BLaER1 (cell line): ENCODE measurements at regions not wholly inside any gene's neighbourhood (a gene's known extent, or its start where the extent isn't known, plus 50 kb on each side); places are given as distances from the start of the nearest gene placed in this dataset.

Source experiments
- H3K27ac ChIP-seq: shearing (Covaris generic); formaldehyde crosslinking; 2 replicates; pipeline ENCODE4 v1.8.1; 2022
- H3K27me3 ChIP-seq: shearing (Covaris generic); formaldehyde crosslinking; 2 replicates; pipeline ENCODE4 v1.8.1; 2022
- H3K36me3 ChIP-seq: shearing (Covaris generic); formaldehyde crosslinking; 2 replicates; pipeline ENCODE4 v1.8.1; 2022
- H3K4me1 ChIP-seq: shearing (Covaris generic); formaldehyde crosslinking; 2 replicates; pipeline ENCODE4 v1.8.1; 2022
- H3K4me2 ChIP-seq: shearing (Covaris generic); formaldehyde crosslinking; 2 replicates; pipeline ENCODE4 v1.8.1; 2022
- H3K4me3 ChIP-seq: shearing (Covaris generic); formaldehyde crosslinking; 2 replicates; pipeline ENCODE4 v1.8.1; 2022
- H3K9ac ChIP-seq: shearing (Covaris generic); formaldehyde crosslinking; 2 replicates; pipeline ENCODE4 v1.8.1; 2022
- H3K9me3 ChIP-seq: shearing (Covaris generic); formaldehyde crosslinking; 2 replicates; pipeline ENCODE4 v1.8.1; 2022
- H4K20me1 ChIP-seq: shearing (Covaris generic); formaldehyde crosslinking; 2 replicates; pipeline ENCODE4 v1.8.1; 2022
- Cebpa-rat ChIP-seq: shearing (Covaris generic); IDR thresholded peaks from 2 replicates; pipeline ENCODE4 v1.8.1; 2022

GRCh38 chr10:78765726-78766335 is 302.9 kb upstream of the ZMIZ1 start:
- Histone ChIP-seq H3K4me2 (no peak overlapping the region), H3K9me3 (no peaks in the 10 kb centered on the region), H3K4me1 (0 out of 2 replicates have a peak, but pooled peaks cover 5% of the 10 kb centered on the region), H3K36me3 (no peaks in the 10 kb centered on the region), H3K4me3 (no peak overlapping the region), H4K20me1 (no peaks in the 10 kb centered on the region), H3K9ac (no peak overlapping the region), H3K27me3 (no peaks in the 10 kb centered on the region), H3K27ac (no peak overlapping the region)
- TF ChIP-seq Cebpa-rat, result no peak

- Histone ChIP-seq H3K36me3 (no peaks in the 10 kb centered on the region), H3K4me2 (no peak overlapping the region), H4K20me1 (no peaks in the 10 kb centered on the region), H3K4me3 (no peak overlapping the region), H3K9me3 (no peaks in the 10 kb centered on the region), H3K4me1 (0 out of 2 replicates have a peak, but pooled peaks cover 5% of the 10 kb centered on the region), H3K27ac (no peak overlapping the region), H3K9ac (no peak overlapping the region), H3K27me3 (no peaks in the 10 kb centered on the region)
- no peak for TF ChIP-seq Cebpa-rat
These were observed 302.2 kb upstream of the ZMIZ1 start for GRCh38 chr10:78766603-78767002.

- Histone ChIP-seq H3K4me1 (0 out of 2 replicates have a peak, but pooled peaks cover 5% of the 10 kb centered on the region), H3K4me2 (no peak overlapping the region), H3K27me3 (no peaks in the 10 kb centered on the region), H4K20me1 (no peaks in the 10 kb centered on the region), H3K27ac (no peak overlapping the region), H3K36me3 (no peaks in the 10 kb centered on the region), H3K9ac (no peak overlapping the region), H3K4me3 (no peak overlapping the region), H3K9me3 (no peaks in the 10 kb centered on the region)
- TF ChIP-seq Cebpa-rat, result no peak
These were observed 300.5 kb upstream of the ZMIZ1 start for GRCh38 chr10:78768041-78768835.

GRCh38 chr10:78768876-78769275 is 299.9 kb upstream of the ZMIZ1 start:
- Histone ChIP-seq H3K9ac (no peak overlapping the region), H3K36me3 (no peaks in the 10 kb centered on the region), H3K4me2 (no peak overlapping the region), H3K27ac (no peak overlapping the region), H3K9me3 (no peaks in the 10 kb centered on the region), H4K20me1 (no peaks in the 10 kb centered on the region), H3K27me3 (no peaks in the 10 kb centered on the region), H3K4me1 (0 out of 2 replicates have a peak, but pooled peaks cover 5% of the 10 kb centered on the region), H3K4me3 (no peak overlapping the region)
- TF ChIP-seq Cebpa-rat, result no peak

- no peaks in the 10 kb centered on the region for H3K27me3 ChIP-seq
- no peaks in the 10 kb centered on the region for H3K9me3 ChIP-seq
- no peaks in the 10 kb centered on the region for H3K36me3 ChIP-seq
- no peak overlapping the region for H3K4me3 ChIP-seq
- H4K20me1 ChIP-seq, result no peaks in the 10 kb centered on the region
- no peak for TF ChIP-seq Cebpa-rat
- H3K9ac ChIP-seq, result no peak overlapping the region
- H3K4me2 ChIP-seq, result no peak overlapping the region
- no peak overlapping the region for H3K27ac ChIP-seq
- H3K4me1 ChIP-seq, result 0 out of 2 replicates have a peak, but pooled peaks cover 2% of the 10 kb centered on the region
These were observed 299.2 kb upstream of the ZMIZ1 start for GRCh38 chr10:78769526-78769925.

- no peak overlapping the region for H3K4me3 ChIP-seq
- no peaks in the 10 kb centered on the region for H3K4me1 ChIP-seq
- H4K20me1 ChIP-seq, result no peaks in the 10 kb centered on the region
- H3K27ac ChIP-seq, result no peak overlapping the region
- TF ChIP-seq Cebpa-rat, result no peak
- H3K27me3 ChIP-seq, result no peaks in the 10 kb centered on the region
- no peaks in the 10 kb centered on the region for H3K36me3 ChIP-seq
- no peaks in the 10 kb centered on the region for H3K9me3 ChIP-seq
- no peak overlapping the region for H3K9ac ChIP-seq
- no peak overlapping the region for H3K4me2 ChIP-seq
These were observed 298.3 kb upstream of the ZMIZ1 start for GRCh38 chr10:78770167-78771090.

GRCh38 chr10:78771260-78771659 is 297.5 kb upstream of the ZMIZ1 start:
- Histone ChIP-seq H3K4me3 (no peak overlapping the region), H3K4me2 (no peak overlapping the region), H3K36me3 (no peaks in the 10 kb centered on the region), H3K4me1 (no peaks in the 10 kb centered on the region), H4K20me1 (no peaks in the 10 kb centered on the region), H3K27me3 (no peaks in the 10 kb centered on the region), H3K9ac (no peak overlapping the region), H3K9me3 (no peaks in the 10 kb centered on the region), H3K27ac (no peak overlapping the region)
- TF ChIP-seq Cebpa-rat, result no peak

GRCh38 chr10:78771808-78772455 is 296.8 kb upstream of the ZMIZ1 start:
- H3K27ac ChIP-seq, result no peak overlapping the region
- H4K20me1 ChIP-seq, result no peaks in the 10 kb centered on the region
- no peaks in the 10 kb centered on the region for H3K36me3 ChIP-seq
- H3K27me3 ChIP-seq, result no peaks in the 10 kb centered on the region
- no peak for TF ChIP-seq Cebpa-rat
- H3K9ac ChIP-seq, result no peak overlapping the region
- no peak overlapping the region for H3K4me3 ChIP-seq
- H3K9me3 ChIP-seq, result no peaks in the 10 kb centered on the region
- H3K4me1 ChIP-seq, result no peaks in the 10 kb centered on the region
- H3K4me2 ChIP-seq, result no peak overlapping the region

- no peaks in the 10 kb centered on the region for H3K4me1 ChIP-seq
- H3K36me3 ChIP-seq, result no peaks in the 10 kb centered on the region
- no peak overlapping the region for H3K9ac ChIP-seq
- no peaks in the 10 kb centered on the region for H3K27me3 ChIP-seq
- no peak overlapping the region for H3K4me3 ChIP-seq
- TF ChIP-seq Cebpa-rat, result no peak
- no peaks in the 10 kb centered on the region for H3K9me3 ChIP-seq
- H4K20me1 ChIP-seq, result no peaks in the 10 kb centered on the region
- no peak overlapping the region for H3K4me2 ChIP-seq
- no peak overlapping the region for H3K27ac ChIP-seq
These were observed 296.3 kb upstream of the ZMIZ1 start for GRCh38 chr10:78772486-78772885.
